HG02571 (cell line): ENCODE measurements at regions not wholly inside any gene's neighbourhood (a gene's known extent, or its start where the extent isn't known, plus 50 kb on each side); places are given as distances from the start of the nearest gene placed in this dataset.

Experiments used
- ATAC-seq: cut with Tn5 transposase; IDR thresholded peaks from one replicate; pipeline ENCODE4 v1.9.1; 2021; ENCODE audit warnings: mild to moderate bottlenecking, moderate library complexity; ENCODE audit not compliant: unreplicated experiment

GRCh38 chr12:65653321-65653720, 171.0 kb upstream of the HMGA2 start:
- no peak for ATAC-seq

GRCh38 chr12:65653946-65654629, 170.2 kb upstream of the HMGA2 start:
- ATAC-seq: no peak

- no peak for ATAC-seq
These were observed 169.2 kb upstream of the HMGA2 start for GRCh38 chr12:65655074-65655493.

GRCh38 chr12:65656156-65656882, 168.0 kb upstream of the HMGA2 start:
- ATAC-seq: no peak

- no peak for ATAC-seq
These were observed 167.4 kb upstream of the HMGA2 start for GRCh38 chr12:65656891-65657351.

- ATAC-seq: no peak
These were observed 166.6 kb upstream of the HMGA2 start for GRCh38 chr12:65657635-65658034.

- ATAC-seq: no peak
These were observed 165.9 kb upstream of the HMGA2 start for GRCh38 chr12:65658360-65658759.

GRCh38 chr12:65659681-65660080, 164.6 kb upstream of the HMGA2 start:
- ATAC-seq: no peak

- no peak for ATAC-seq
These were observed 164.2 kb upstream of the HMGA2 start for GRCh38 chr12:65660096-65660495.

GRCh38 chr12:65660836-65661235, 163.4 kb upstream of the HMGA2 start:
- no peak for ATAC-seq

- ATAC-seq: no peak
These were observed 161.7 kb upstream of the HMGA2 start for GRCh38 chr12:65662590-65662989.

GRCh38 chr12:65663097-65663496, 161.2 kb upstream of the HMGA2 start:
- no peak for ATAC-seq

- ATAC-seq: no peak
These were observed 160.6 kb upstream of the HMGA2 start for GRCh38 chr12:65663648-65664047.

- no peak for ATAC-seq
These were observed 159.5 kb upstream of the HMGA2 start for GRCh38 chr12:65664715-65665250.

- ATAC-seq: no peak
These were observed 158.5 kb upstream of the HMGA2 start for GRCh38 chr12:65665817-65666216.

- no peak for ATAC-seq
These were observed 157.4 kb upstream of the HMGA2 start for GRCh38 chr12:65666876-65667275.

- ATAC-seq: no peak
These were observed 156.4 kb upstream of the HMGA2 start for GRCh38 chr12:65667932-65668331.

- ATAC-seq: no peak
These were observed 155.1 kb upstream of the HMGA2 start for GRCh38 chr12:65668981-65669695.

GRCh38 chr12:65670775-65671174, 153.5 kb upstream of the HMGA2 start:
- no peak for ATAC-seq

- ATAC-seq: no peak
These were observed 151.8 kb upstream of the HMGA2 start for GRCh38 chr12:65672441-65672840.

- no peak for ATAC-seq
These were observed 151.1 kb upstream of the HMGA2 start for GRCh38 chr12:65673156-65673690.
